GM12878 (cell line): ENCODE measurements at regions not wholly inside any gene's neighbourhood (a gene's known extent, or its start where the extent isn't known, plus 50 kb on each side); places are given as distances from the start of the nearest gene placed in this dataset.

Source experiments
- ATAC-seq: fragments of 200-7000 bp; cut with Tn5 transposase; 3 replicates; pipeline ENCODE4 v1.9.1; 2020; ENCODE audit warnings: mild to moderate bottlenecking, moderate library complexity
- BruUV-seq: library from RNA; stranded (reverse); fragments of 400-500 nt; replicated peaks from 2 replicates; lab custom pipeline; 2021; lab: Mats Ljungman, UMichigan
- CTCF ChIA-PET: fragments of 300-600 bp; sonication (Branson Sonifier 250); formaldehyde crosslinking; extraction: SDS; loops from one replicate; lab custom pipeline; 2021; ENCODE audit warnings: inconsistent platforms; lab: Yijun Ruan, JAX
- POLR2A ChIA-PET: fragments of 350-600 bp; formaldehyde crosslinking; extraction: SDS; loops from one replicate; lab custom pipeline; 2021; ENCODE audit warnings: inconsistent platforms; lab: Charles Lee
- RAD21 ChIA-PET: fragments of 300-600 bp; sonication (Branson Sonifier 250); formaldehyde crosslinking; loops from one replicate; lab custom pipeline; 2023; ENCODE audit warnings: antibody characterized with exemption; ENCODE audit not compliant: unreplicated experiment; lab: Charles Lee
- SMC1A ChIA-PET: fragments of 300-600 bp; sonication (Branson Sonifier 250); formaldehyde crosslinking; loops from one replicate; lab custom pipeline; 2023; ENCODE audit not compliant: unreplicated experiment, uncharacterized antibody; lab: Charles Lee
- DNase-seq: peaks from one replicate; pipeline ENCODE4 v3.0.0-alpha.2; 2011; ENCODE audit warnings: low read depth, low spot score
- FAIRE-seq: peaks from 3 replicates; lab custom pipeline; 2011; peaks lifted over from hg19 to GRCh38; lab: Jason Lieb, UNC
- H2AFZ ChIP-seq: 2 replicates; pipeline ENCODE4 v1.6.0; 2011; ENCODE audit warnings: low read depth, low read length, control low read depth; ENCODE audit not compliant: control insufficient read depth
- H3K27ac ChIP-seq: 2 replicates; pipeline ENCODE4 v1.5.1; 2011; ENCODE audit warnings: control low read depth; ENCODE audit not compliant: control insufficient read depth, insufficient read depth
- H3K27me3 ChIP-seq, 2 experiments: replicated peaks in 1 of 2; 2 replicates each; pipeline versions ENCODE4 v1.6.0 to v1.6.1; 2011; ENCODE audit warnings: low read length in 1 of 2; ENCODE audit not compliant: control insufficient read depth in 2 of 2, insufficient read depth in 2 of 2
- H3K36me3 ChIP-seq, 2 experiments: 2 replicates each; pipeline ENCODE4 v1.5.1; 2011; ENCODE audit warnings: low read length in 1 of 2; ENCODE audit not compliant: control insufficient read depth in 2 of 2, insufficient read depth in 2 of 2
- H3K4me1 ChIP-seq: 2 replicates; pipeline ENCODE4 v1.6.1; 2011; ENCODE audit warnings: mild to moderate bottlenecking, low read length, moderate library complexity, mixed read lengths; ENCODE audit not compliant: control insufficient read depth, insufficient read depth
- H3K4me2 ChIP-seq: 2 replicates; pipeline ENCODE4 v1.6.0; 2011; ENCODE audit warnings: control low read depth; ENCODE audit not compliant: control insufficient read depth, insufficient read depth
- H3K4me3 ChIP-seq: fragments of 200-600 bp; sonication (generic); 2 replicates; pipeline ENCODE4 v1.5.1; 2016
- H3K79me2 ChIP-seq: 2 replicates; pipeline ENCODE4 v1.6.0; 2011; ENCODE audit warnings: low read length; ENCODE audit not compliant: control insufficient read depth, insufficient read depth
- H3K9ac ChIP-seq: 2 replicates; pipeline ENCODE4 v1.8.0; 2011; ENCODE audit warnings: low read length, control low read depth, mixed read lengths; ENCODE audit not compliant: control insufficient read depth, insufficient read depth
- H3K9me3 ChIP-seq: replicated peaks from 3 replicates; pipeline ENCODE4 v1.5.1; 2011; ENCODE audit warnings: mild to moderate bottlenecking, low read length; ENCODE audit not compliant: control insufficient read depth, insufficient read depth
- H4K20me1 ChIP-seq: 2 replicates; pipeline ENCODE4 v1.6.0; 2011; ENCODE audit not compliant: control insufficient read depth, insufficient read depth
- BRCA1 ChIP-seq: IDR thresholded peaks from 2 replicates; pipeline ENCODE4 v1.6.1; 2011; ENCODE audit warnings: low read depth, low read length, improper control_type of control experiment
- CEBPZ ChIP-seq: fragments of 150-350 bp; IDR thresholded peaks from 2 replicates; pipeline ENCODE4 v1.6.1; 2016; ENCODE audit warnings: low read depth, low read length
- HCFC1 ChIP-seq: fragments of 150-350 bp; IDR thresholded peaks from 2 replicates; pipeline ENCODE4 v1.6.1; 2014; ENCODE audit warnings: low read length
- HDAC2 ChIP-seq: fragments of 200-600 bp; sonication (generic); IDR thresholded peaks from 2 replicates; pipeline ENCODE4 v1.6.1; 2017
- IKZF1 ChIP-seq: fragments of 450-650 bp; conservative IDR thresholded peaks from 2 replicates; pipeline ENCODE4 v1.6.1; 2017; ENCODE audit warnings: antibody characterized with exemption, mild to moderate bottlenecking
- NFYB ChIP-seq: IDR thresholded peaks from 2 replicates; pipeline ENCODE4 v1.6.1; 2011; ENCODE audit warnings: low read depth, mild to moderate bottlenecking, low read length, improper control_type of control experiment, moderate library complexity; ENCODE audit not compliant: insufficient read depth
- PBX3 ChIP-seq: IDR thresholded peaks from 2 replicates; pipeline ENCODE4 v1.6.1; 2011; ENCODE audit warnings: mild to moderate bottlenecking, low read depth, low read length, moderate library complexity; ENCODE audit not compliant: insufficient replicate concordance
- RAD21 ChIP-seq: IDR thresholded peaks from 2 replicates; pipeline ENCODE4 v1.6.1; 2011; ENCODE audit warnings: mild to moderate bottlenecking, low read depth, low read length, moderate library complexity; ENCODE audit not compliant: insufficient read depth
- RBBP5 ChIP-seq: fragments of 200-600 bp; sonication (generic); conservative IDR thresholded peaks from 2 replicates; pipeline ENCODE4 v1.6.1; 2016
- RUNX3 ChIP-seq: IDR thresholded peaks from 2 replicates; pipeline ENCODE4 v1.6.1; 2012; ENCODE audit warnings: low read length, inconsistent platforms
- WGBS: methylation state at CpG from one replicate; pipeline ENCODE4 v1.1.6; 2016; ENCODE audit warnings: low lambda C conversion rate; ENCODE audit not compliant: insufficient replicate concordance, insufficient coverage; ENCODE audit errors: missing lambda C conversion rate; 5-methylcytosine and 5-hydroxymethylcytosine counted together
- in situ Hi-C: fragments of 300-500 bp; cut with MboI; formaldehyde crosslinking; loops from 9 replicates; pipeline ENCODE4 v1.14.3; 2018; ENCODE audit warnings: mixed read lengths
- intact Hi-C: fragments of 100-400 bp; cut with micrococcal nuclease; formaldehyde crosslinking; loops from one replicate; pipeline ENCODE4 v1.14.2; 2022; ENCODE audit not compliant: unreplicated experiment

- 71% methylated on average over 8 of the region's 8 CpGs for WGBS
- H3K9ac ChIP-seq = no peak overlapping the region
- no peaks in the 10 kb centered on the region for H3K4me1 ChIP-seq
- CTCF ChIA-PET = no interaction called here
- H3K4me3 ChIP-seq = no peak overlapping the region
- no peaks in the 10 kb centered on the region for H3K79me2 ChIP-seq
- H3K27me3 ChIP-seq = no peaks in the 10 kb centered on the region
- no peaks in the 10 kb centered on the region for H3K36me3 ChIP-seq
- H2AFZ ChIP-seq = no peak overlapping the region
- no peaks in the 10 kb centered on the region for H3K9me3 ChIP-seq
- DNase-seq (no peak), FAIRE-seq (no peak), ATAC-seq (no peak)
- H3K4me2 ChIP-seq = no peak overlapping the region
- BruUV-seq = no TSS peak
- no peak overlapping the region for H3K27ac ChIP-seq
- TF ChIP-seq PBX3 (no peak), RBBP5 (no peak), IKZF1 (no peak), BRCA1 (no peak), RAD21 (no peak), CEBPZ (no peak), HCFC1 (no peak), HDAC2 (no peak), NFYB (no peak), RUNX3 (no peak)
- RAD21 ChIA-PET = no interaction called here
- H4K20me1 ChIP-seq = no peaks in the 10 kb centered on the region
- POLR2A ChIA-PET = no interaction called here
- in situ Hi-C loops = no loop called here
- SMC1A ChIA-PET = no interaction called here
- intact Hi-C loops = no loop called here
Measured at GRCh38 chr10:1846032-1846431, 108.7 kb upstream of the ADARB2 start.
